Adrenal gland (tissue), 5 donors: ENCODE measurements at regions not wholly inside any gene's neighbourhood (a gene's known extent, or its start where the extent isn't known, plus 50 kb on each side); places are given as distances from the start of the nearest gene placed in this dataset.

Experiments
- POLR2A ChIP-seq, 2 donors: fragments of 450-650 bp; IDR thresholded peaks; one replicate each; pipeline ENCODE4 v1.6.1; 2017; ENCODE audit warnings: antibody characterized with exemption in 2 of 2, mild to moderate bottlenecking in 2 of 2, moderate library complexity in 1 of 2
- TF ChIP-seq, protein P1 (sequence below), 6 experiments: fragments of 450-650 bp in 4 of 6; fragments of 200-600 bp in 2 of 6; sonication (generic) in 1 of 6; IDR thresholded peaks; 1 replicate in 5 of 6; 2 replicates in 1 of 6; pipeline versions ENCODE4 v1.5.1 to v1.8.0; 2016 to 2021; ENCODE audit warnings: antibody characterized with exemption in 6 of 6, mild to moderate bottlenecking in 2 of 6, moderate library complexity in 1 of 6
- donor health status: DM: no; HTN: no; CAD: no.

- TF ChIP-seq, protein P1, sequence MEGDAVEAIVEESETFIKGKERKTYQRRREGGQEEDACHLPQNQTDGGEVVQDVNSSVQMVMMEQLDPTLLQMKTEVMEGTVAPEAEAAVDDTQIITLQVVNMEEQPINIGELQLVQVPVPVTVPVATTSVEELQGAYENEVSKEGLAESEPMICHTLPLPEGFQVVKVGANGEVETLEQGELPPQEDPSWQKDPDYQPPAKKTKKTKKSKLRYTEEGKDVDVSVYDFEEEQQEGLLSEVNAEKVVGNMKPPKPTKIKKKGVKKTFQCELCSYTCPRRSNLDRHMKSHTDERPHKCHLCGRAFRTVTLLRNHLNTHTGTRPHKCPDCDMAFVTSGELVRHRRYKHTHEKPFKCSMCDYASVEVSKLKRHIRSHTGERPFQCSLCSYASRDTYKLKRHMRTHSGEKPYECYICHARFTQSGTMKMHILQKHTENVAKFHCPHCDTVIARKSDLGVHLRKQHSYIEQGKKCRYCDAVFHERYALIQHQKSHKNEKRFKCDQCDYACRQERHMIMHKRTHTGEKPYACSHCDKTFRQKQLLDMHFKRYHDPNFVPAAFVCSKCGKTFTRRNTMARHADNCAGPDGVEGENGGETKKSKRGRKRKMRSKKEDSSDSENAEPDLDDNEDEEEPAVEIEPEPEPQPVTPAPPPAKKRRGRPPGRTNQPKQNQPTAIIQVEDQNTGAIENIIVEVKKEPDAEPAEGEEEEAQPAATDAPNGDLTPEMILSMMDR (IDR thresholded peaks at IDR 0.05) = no peak
- no peak for TF ChIP-seq POLR2A (IDR thresholded peaks at IDR 0.05)
Observed at GRCh38 chr10:107244122-107244521, 79.6 kb upstream of the SORCS1 start.
